HuH-7.5 (cell line): ENCODE measurements at regions not wholly inside any gene's neighbourhood (a gene's known extent, or its start where the extent isn't known, plus 50 kb on each side); places are given as distances from the start of the nearest gene placed in this dataset.
"Not testable (repeated sequence)": the region's sequence is repeated elsewhere in the genome, so short reads cannot be mapped to it uniquely, and the experiment has no call there.

ENCODE experiments used
- DNase-seq: peaks from one replicate; pipeline ENCODE4 v3.0.0; 2011; ENCODE audit warnings: low spot score

DNA sequence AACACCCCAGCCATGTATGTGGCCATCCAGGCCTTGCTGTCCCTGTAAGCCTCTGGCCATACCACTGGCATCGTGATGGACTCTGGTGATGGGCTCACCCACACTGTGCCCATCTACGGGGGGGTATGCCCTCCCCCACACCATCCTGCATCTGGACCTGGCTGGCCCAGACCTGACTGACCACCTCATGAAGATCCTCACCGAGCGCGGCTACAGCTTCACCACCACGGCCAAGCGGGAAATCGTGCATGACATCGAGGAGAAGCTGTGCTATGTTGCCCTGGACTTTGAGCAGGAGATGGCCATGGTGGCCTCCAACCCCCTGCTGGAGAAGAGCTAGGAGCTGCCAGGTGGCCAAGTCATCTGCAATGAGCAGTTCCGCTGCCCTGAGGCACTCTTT, 80.4 kb upstream of the ZCCHC2 start:
- no peak for DNase-seq

GRCh38 chr18:62445386-62445917, 77.4 kb upstream of the ZCCHC2 start:
- DNase-seq: no peak

DNA sequence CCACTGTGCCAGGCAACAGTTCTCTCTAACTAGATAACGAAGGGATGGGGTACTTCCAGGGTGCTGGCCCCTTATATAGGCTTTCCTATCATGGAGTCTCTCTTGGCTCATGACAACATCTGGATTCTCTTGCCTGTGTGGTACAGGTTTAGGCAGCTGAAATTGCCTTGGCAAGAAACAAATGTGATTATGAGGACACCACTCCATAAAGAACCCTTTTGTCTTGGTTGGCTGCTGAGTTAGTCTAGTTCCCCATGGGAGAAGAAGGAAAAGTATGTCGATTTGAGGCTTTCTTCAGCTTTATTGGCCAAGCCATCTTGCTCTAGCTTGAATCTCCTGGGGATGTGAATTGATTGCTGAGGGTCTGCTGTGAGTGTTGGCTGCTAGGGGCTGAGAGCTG, 76.3 kb upstream of the ZCCHC2 start:
- DNase-seq: no peak

- no peak for DNase-seq
Observed at GRCh38 chr18:62447652-62448051, 75.2 kb upstream of the ZCCHC2 start.

DNA sequence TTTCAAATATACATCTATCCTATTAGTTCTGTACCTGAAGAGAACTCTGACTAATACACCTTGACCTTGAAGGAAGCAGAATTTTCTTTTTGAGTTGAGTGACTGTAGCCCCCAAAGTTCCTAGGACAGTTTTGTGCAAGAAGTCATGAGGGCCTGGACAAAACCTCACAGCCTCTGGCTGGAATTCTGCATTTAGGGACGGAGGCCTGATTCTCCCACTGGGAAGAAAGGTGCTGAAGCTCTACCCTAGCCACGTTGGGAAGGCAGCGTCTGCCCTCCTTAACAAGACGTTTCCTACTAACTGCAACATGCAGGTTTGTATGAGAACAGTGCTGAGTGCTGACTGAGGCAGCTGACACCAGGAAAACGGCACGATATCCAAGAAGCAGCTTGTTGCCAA, 74.4 kb upstream of the ZCCHC2 start:
- no peak for DNase-seq

- no peak for DNase-seq
Observed at GRCh38 chr18:62449490-62450104, 73.2 kb upstream of the ZCCHC2 start.

DNA sequence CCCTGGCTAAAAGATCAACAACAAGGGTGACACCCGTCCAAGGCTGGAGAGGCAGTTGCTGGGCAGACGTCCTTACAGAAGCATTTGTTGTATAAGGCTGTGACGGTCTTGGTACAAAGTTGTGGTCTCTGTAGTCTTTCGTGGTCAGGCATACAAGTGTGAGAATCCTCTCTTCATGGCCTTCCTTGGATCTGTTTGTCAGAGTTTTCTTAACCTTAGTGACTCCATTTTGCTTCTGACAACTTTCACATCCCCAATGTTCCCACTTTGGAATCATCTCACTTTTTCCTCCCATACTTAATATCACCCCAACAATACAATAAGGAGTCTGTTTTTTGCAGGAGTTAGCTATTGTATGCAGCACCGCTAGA, 72.7 kb upstream of the ZCCHC2 start:
- no peak for DNase-seq

GRCh38 chr18:62450546-62451410, 72.0 kb upstream of the ZCCHC2 start:
- no peak for DNase-seq

- DNase-seq: peak; percentile 33
Observed at GRCh38 chr18:62452280-62452831, 70.5 kb upstream of the ZCCHC2 start.

DNA sequence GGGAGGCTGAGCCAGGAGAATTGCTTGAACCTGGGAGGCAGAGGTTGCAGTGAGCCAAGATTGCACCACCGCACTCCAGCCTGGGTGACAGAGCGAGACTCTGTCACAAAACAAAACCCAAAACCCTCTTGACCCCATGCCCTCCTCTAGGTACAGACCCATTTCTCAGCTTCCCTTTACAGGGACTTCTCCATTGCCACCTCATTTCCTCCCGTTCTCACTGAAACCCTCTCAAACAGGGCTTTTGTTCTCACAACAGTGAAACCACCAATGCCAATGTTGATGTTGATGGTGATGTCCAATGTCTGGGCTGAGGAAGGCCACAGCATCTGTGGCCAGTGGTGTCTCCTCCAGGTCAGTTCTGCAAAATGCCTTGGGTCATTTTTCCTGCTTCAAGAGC, 69.0 kb upstream of the ZCCHC2 start:
- DNase-seq: no peak

DNA sequence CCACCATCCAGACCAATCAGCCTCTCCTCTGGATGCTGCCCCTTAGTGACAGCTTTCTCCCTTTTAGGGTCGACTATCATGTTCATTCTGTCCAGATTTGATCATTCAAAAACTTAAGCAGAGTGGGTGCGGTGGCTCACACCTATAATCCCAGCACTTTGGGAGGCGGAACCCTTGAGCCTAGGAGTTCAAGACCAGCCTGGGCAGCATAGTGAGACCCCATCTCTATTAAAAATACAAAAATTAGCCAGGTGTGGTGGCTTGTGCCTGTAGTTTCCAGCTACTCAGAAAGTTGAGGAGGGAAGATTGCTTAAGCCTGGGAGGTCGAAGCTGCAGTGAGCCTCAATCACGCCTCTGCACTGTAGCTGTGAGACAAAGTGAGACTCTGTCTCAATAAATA, 68.3 kb upstream of the ZCCHC2 start:
- no peak for DNase-seq

GRCh38 chr18:62455222-62455621, 67.6 kb upstream of the ZCCHC2 start:
- DNase-seq: no peak

DNA sequence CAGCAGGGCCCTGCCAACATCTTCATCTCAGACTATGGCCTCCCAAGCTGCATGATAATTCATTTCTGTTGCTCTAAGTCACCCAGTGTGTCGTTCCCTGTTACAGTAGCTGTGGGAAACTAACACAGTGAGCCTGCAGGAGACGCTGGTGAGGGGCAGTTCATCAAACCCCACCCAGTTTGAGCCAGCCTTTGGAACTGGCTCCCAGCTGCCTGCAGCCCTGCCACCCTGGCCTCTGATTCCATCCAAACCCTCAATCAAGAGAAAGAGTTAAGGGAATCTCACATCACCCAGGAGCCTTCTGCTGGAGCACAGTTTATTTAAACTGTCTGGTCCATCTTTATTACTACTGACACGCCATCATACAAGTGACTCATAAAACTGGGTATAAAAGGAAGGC, 64.9 kb upstream of the ZCCHC2 start:
- no peak for DNase-seq

GRCh38 chr18:62458346-62458745, 64.5 kb upstream of the ZCCHC2 start:
- no peak for DNase-seq

DNA sequence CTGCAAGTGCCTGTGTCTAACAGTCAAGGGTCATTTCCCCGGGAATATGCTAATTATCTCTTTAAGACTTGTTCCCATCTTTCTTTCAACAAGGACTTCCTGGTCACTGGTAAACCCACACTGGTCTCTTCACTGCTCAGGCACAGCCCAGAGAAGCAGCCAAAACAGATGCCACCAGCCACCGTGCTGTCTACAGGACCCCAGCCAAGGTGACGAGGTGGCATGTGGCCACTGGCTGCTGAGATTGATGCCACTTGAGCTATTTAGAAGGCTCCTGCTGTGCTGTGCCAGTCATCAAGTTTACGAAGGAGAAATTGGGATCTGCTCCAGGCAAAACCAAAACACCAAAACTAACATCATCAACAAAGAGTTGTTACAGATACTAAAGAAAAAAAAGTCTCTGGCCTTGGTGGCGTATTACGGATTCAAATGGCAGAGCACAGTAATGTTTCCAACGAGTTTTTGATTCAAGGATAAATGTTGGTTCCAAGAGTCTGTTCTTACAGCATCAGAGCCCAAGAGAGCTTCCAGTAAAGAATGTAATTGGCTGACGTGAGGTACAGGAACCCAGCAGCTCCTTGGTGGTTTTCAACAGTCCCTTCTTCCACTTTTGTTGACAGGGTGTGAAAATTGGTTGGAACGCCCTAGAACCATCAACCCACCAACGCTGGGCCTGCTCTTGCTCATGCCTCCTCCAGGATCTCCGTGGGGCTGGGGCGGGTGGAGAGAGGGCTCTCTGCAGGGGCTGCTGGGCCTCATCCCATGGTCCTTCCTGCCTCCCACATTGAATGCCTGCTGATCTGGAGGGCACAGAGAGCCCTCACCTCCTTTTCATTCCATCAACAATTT, 63.7 kb upstream of the ZCCHC2 start:
- DNase-seq: no peak

- peak; percentile 40 for DNase-seq
Observed at GRCh38 chr18:62460851-62461300, 61.9 kb upstream of the ZCCHC2 start.

DNA sequence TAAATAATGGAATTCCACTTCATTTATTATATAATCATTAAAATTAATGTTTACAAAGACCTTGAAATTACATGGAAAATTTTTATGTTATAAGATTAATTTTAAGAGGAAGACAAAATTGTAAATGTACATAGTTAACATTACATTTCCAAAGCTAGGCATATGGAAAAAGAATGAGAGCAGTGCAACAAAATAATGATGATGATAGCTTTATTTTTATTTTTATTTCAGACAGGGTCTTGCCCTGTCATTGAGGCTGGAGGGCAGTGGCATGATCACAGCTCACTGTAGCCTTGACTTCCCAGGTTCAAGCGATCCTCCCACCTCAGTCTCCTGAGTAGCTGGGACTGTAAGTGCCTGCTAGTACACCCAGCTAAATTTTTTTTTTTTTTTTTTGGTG, 61.2 kb upstream of the ZCCHC2 start:
- no peak for DNase-seq

DNA sequence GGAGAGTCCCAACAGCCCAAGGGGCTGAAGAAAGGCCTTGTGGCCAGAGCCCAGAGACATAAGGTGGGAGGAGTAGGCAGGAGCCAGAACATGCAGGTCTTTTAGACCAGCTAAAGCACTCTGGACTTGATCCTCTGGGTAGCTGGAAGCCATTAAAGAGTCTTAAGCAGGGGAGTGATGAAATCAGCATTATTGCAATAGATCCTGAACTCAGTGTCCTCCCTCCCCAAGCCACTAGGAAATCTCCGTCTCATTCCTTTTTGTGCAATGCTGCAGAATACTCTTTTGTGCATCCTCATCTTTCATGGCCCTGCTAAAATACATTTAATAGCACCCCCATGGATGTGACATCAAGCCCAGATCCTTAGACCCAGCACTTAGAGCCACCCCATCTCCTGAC, 58.6 kb upstream of the ZCCHC2 start:
- DNase-seq: no peak

- not testable (repeated sequence) for DNase-seq
Observed at GRCh38 chr18:62469131-62469530, 53.7 kb upstream of the ZCCHC2 start.
